Nephron (organoid): ENCODE measurements at regions not wholly inside any gene's neighbourhood (a gene's known extent, or its start where the extent isn't known, plus 50 kb on each side); places are given as distances from the start of the nearest gene placed in this dataset.

Experiments
- H3K27ac Mint-ChIP-seq, 3 experiments: 2 replicates each; pipeline ENCODE4 v1.8.0; 2020; ENCODE audit warnings: mixed read lengths in 3 of 3, mild to moderate bottlenecking in 2 of 3, moderate library complexity in 1 of 3
- H3K27me3 Mint-ChIP-seq: 2 replicates; pipeline ENCODE4 v1.8.0; 2021; ENCODE audit warnings: low read depth, mild to moderate bottlenecking, moderate library complexity, mixed read lengths
- H3K36me3 Mint-ChIP-seq: 2 replicates; pipeline ENCODE4 v1.8.0; 2020; ENCODE audit warnings: low read depth, mixed read lengths
- H3K4me1 Mint-ChIP-seq: 2 replicates; pipeline ENCODE4 v1.8.0; 2020; ENCODE audit warnings: mixed read lengths
- H3K4me3 Mint-ChIP-seq, 3 experiments: 2 replicates each; pipeline ENCODE4 v1.8.0; 2020; ENCODE audit warnings: mild to moderate bottlenecking in 3 of 3, mixed read lengths in 3 of 3, moderate library complexity in 2 of 3
- H3K9me3 Mint-ChIP-seq: 2 replicates; pipeline ENCODE4 v1.8.0; 2020; ENCODE audit warnings: mixed read lengths
- TF ChIP-seq, protein P1 (sequence below), 3 experiments: fragments of 200-600 bp; sonication (generic); IDR thresholded peaks; one replicate each; pipeline ENCODE4 v1.5.0; 2021; ENCODE audit warnings: antibody characterized with exemption in 3 of 3; ENCODE audit not compliant: unreplicated experiment in 3 of 3

DNA sequence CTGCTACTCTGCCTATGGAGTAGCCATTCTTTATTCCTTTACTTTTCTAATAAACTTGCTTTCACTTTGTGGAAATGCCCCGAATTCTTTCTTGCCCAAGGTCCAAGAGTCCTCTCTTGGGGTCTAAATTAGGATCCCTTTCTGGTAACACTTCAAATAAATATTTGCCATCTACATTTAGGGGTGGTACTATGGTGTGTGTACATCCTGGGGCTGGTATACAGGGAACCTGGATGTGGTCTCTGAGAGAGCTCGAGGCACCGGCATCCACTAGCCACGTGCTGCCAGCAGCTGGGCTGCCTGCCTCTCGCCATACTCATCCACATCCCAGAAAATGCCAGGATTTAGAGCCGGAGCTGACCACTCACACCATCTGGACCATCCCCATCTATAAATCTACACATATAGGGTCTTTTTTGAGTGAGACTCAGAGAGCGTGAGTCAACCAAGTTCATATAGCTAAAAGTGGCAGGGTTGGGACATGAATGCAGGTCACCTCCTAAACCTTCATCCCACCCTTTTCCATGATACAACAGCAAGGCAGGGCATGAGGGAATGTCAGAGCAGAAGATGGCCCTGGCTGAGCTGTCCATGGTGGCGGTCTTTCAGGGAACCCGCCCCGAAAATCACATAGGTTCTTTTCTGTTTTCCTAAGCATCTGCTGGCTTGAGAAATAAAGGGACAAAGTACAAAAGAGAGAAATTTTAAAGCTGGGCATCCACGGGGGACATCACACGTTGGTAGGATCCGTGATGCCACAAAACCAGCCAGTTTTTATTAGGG, 76.6 kb upstream of the F3 start:
- TF ChIP-seq, protein P1, sequence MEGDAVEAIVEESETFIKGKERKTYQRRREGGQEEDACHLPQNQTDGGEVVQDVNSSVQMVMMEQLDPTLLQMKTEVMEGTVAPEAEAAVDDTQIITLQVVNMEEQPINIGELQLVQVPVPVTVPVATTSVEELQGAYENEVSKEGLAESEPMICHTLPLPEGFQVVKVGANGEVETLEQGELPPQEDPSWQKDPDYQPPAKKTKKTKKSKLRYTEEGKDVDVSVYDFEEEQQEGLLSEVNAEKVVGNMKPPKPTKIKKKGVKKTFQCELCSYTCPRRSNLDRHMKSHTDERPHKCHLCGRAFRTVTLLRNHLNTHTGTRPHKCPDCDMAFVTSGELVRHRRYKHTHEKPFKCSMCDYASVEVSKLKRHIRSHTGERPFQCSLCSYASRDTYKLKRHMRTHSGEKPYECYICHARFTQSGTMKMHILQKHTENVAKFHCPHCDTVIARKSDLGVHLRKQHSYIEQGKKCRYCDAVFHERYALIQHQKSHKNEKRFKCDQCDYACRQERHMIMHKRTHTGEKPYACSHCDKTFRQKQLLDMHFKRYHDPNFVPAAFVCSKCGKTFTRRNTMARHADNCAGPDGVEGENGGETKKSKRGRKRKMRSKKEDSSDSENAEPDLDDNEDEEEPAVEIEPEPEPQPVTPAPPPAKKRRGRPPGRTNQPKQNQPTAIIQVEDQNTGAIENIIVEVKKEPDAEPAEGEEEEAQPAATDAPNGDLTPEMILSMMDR (IDR thresholded peaks at IDR 0.05; ENCODE audit: unreplicated experiment in 3 of 3) = no peak
- Mint-ChIP-seq H3K4me1 (peaks cover 27% of the 10 kb centered on the region), H3K4me3 (no peak overlapping the region), H3K9me3 (peaks cover 7% of the 10 kb centered on the region), H3K36me3 (no peaks in the 10 kb centered on the region), H3K27me3 (no peaks in the 10 kb centered on the region), H3K27ac (no peak overlapping the region)

DNA sequence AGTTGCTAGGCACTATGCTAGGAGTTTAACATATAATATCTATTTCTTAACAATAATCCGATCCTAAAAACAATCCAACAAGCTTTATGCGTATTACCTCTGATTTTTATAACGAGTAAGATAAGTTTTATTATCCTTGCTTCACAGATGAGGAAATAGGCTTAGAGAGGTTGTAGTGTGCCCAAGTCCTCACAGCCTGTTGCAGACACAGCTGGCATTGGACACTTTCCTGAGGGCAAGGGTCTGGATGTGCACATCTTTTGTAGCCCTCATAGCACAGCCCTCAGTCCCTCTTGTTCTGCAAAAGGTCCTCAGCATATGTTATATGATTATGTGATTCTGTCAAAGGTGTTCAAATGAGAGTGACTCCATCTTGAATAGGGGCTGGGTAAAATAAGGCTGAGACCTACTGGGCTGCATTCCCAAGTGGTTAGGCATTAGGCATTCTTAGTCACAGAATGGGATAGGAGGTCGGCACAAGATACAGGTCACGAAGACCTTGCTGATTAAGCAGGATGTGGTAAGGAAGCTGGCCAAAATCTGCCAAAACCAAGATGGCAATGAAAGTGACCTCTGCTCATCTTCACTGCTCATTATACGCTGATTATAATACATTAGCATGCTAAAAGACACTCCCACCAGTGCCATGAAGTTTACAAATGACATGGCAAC, 75.7 kb upstream of the F3 start:
- no peaks in the 10 kb centered on the region for H3K36me3 Mint-ChIP-seq
- TF ChIP-seq, protein P1 (IDR thresholded peaks at IDR 0.05; ENCODE audit: unreplicated experiment in 3 of 3) = no peak
- H3K4me3 Mint-ChIP-seq = no peak overlapping the region
- H3K27ac Mint-ChIP-seq = no peak overlapping the region
- no peaks in the 10 kb centered on the region for H3K27me3 Mint-ChIP-seq
- H3K4me1 Mint-ChIP-seq = peaks cover 24% of the 10 kb centered on the region
- peaks cover 7% of the 10 kb centered on the region for H3K9me3 Mint-ChIP-seq

DNA sequence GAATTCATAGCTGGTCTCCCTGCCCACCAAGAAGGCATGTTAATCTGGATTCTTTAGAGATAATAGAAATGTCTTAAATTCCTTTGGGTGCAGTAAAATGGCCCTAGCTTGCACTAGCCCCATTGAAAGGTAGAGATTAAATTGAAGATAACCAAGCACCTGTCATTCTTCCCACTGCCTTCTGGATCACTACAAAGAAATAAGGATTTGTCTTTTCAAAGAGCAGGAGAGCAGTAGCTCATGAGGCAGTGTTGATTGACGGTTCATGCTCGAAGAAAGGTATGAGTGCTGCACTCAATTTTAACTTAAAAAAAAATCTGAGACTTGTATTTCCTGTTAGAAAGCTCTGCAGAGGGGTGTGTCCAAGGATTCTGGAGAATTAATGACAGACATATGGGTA, 74.9 kb upstream of the F3 start:
- Mint-ChIP-seq H3K4me1 (peaks cover 17% of the 10 kb centered on the region), H3K36me3 (no peaks in the 10 kb centered on the region), H3K4me3 (no peak overlapping the region), H3K9me3 (peaks cover 7% of the 10 kb centered on the region), H3K27ac (no peak overlapping the region), H3K27me3 (no peaks in the 10 kb centered on the region)
- TF ChIP-seq, protein P1 (IDR thresholded peaks at IDR 0.05; ENCODE audit: unreplicated experiment in 3 of 3) = no peak

DNA sequence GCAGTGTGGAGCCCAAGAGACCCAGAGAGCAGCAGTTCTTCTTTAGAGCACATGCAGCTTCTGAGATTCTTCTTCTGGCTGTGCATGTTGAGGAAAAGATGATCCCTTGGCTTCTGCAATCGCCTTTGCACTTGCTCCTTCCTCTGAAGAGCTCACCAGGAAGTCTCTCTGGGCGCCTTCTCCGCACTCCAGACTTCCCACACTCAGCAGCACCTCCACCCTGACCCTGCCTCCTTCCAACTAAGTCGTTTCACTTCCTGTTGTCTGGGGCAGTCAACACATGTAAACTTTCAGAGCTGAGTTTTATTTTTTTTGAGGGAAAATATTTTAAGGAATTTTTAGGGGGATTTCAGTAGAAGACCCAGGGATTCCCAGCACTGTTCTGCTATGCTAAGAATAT, 73.4 kb upstream of the F3 start:
- Mint-ChIP-seq H3K36me3 (no peaks in the 10 kb centered on the region), H3K27me3 (no peaks in the 10 kb centered on the region), H3K27ac (no peak overlapping the region), H3K4me3 (no peak overlapping the region), H3K9me3 (peaks cover 7% of the 10 kb centered on the region), H3K4me1 (peaks cover 11% of the 10 kb centered on the region)
- TF ChIP-seq, protein P1 (IDR thresholded peaks at IDR 0.05; ENCODE audit: unreplicated experiment in 3 of 3) = no peak

DNA sequence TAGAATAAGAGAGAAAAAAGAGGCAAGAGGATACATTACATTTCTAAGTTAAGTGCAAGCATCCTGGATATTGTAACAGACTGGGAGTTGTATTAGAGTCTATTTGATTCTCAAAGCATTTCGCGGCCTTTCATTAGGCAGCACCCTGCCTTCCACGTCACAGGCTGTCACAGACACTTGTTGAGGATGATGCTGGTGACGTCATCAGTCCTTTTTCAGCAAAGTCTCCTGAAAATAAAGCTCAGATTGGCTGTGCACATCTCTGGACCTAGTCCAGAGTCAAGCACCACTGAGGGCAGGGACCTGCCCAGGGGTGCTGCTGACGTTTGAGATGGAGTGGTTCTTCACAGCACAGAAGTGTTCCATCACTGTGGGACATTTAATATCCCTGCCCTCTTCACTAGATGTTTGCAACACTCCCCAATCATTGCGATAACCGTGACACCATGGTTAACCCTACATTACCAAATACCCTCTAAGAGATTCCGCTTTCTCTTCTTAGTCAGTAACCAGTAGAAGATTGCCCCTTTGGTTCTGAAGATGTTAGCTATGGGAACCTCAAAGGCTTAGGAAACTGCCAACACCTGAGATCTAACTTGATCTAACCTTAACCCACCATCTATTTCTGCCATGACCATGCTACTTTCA, 72.7 kb upstream of the F3 start:
- peaks cover 7% of the 10 kb centered on the region for H3K9me3 Mint-ChIP-seq
- H3K4me3 Mint-ChIP-seq = no peak overlapping the region
- peaks cover 2% of the 10 kb centered on the region for H3K27me3 Mint-ChIP-seq
- H3K27ac Mint-ChIP-seq = no peak overlapping the region
- peaks cover 16% of the 10 kb centered on the region for H3K4me1 Mint-ChIP-seq
- H3K36me3 Mint-ChIP-seq = no peaks in the 10 kb centered on the region
- TF ChIP-seq, protein P1 (IDR thresholded peaks at IDR 0.05; ENCODE audit: unreplicated experiment in 3 of 3) = no peak
